RWPE2 (cell line): ENCODE measurements at regions not wholly inside any gene's neighbourhood (a gene's known extent, or its start where the extent isn't known, plus 50 kb on each side); places are given as distances from the start of the nearest gene placed in this dataset.

ENCODE experiments used
- ATAC-seq: fragments of 200-7000 bp; cut with Tn5 transposase; 3 replicates; pipeline ENCODE4 v1.9.1; 2021; ENCODE audit warnings: low read depth
- DNase-seq: peaks from one replicate; pipeline ENCODE4 v3.0.0-alpha.2; 2020; ENCODE audit warnings: low spot score
- H3K27ac ChIP-seq: fragments of 450-650 bp; 2 replicates; pipeline ENCODE4 v1.5.1; 2017; ENCODE audit warnings: mild to moderate bottlenecking; ENCODE audit not compliant: poor library complexity, severe bottlenecking
- H3K27me3 ChIP-seq: fragments of 250-450 bp; sonication (Bioruptor Pico); 2 replicates; pipeline ENCODE4 v1.5.1; 2021; ENCODE audit warnings: mild to moderate bottlenecking, moderate library complexity; ENCODE audit not compliant: insufficient read depth, poor library complexity, severe bottlenecking
- H3K36me3 ChIP-seq: fragments of 250-450 bp; sonication (Bioruptor Pico); 2 replicates; pipeline ENCODE4 v1.5.1; 2020; ENCODE audit warnings: low read depth, mild to moderate bottlenecking, moderate library complexity
- H3K4me1 ChIP-seq: fragments of 250-450 bp; sonication (Bioruptor Pico); 2 replicates; pipeline ENCODE4 v1.5.1; 2021; ENCODE audit warnings: mild to moderate bottlenecking, moderate library complexity; ENCODE audit not compliant: insufficient read depth, poor library complexity, severe bottlenecking
- H3K4me3 ChIP-seq: fragments of 250-450 bp; sonication (Bioruptor Pico); 2 replicates; pipeline ENCODE4 v1.5.1; 2021; ENCODE audit warnings: mild to moderate bottlenecking, moderate library complexity; ENCODE audit not compliant: severe bottlenecking
- H3K9me3 ChIP-seq: fragments of 250-450 bp; sonication (Bioruptor Pico); 2 replicates; pipeline ENCODE4 v1.5.1; 2021; ENCODE audit warnings: mild to moderate bottlenecking, moderate library complexity; ENCODE audit not compliant: severe bottlenecking
- CTCF ChIP-seq: fragments of 450-650 bp; IDR thresholded peaks from one replicate; pipeline ENCODE4 v1.5.1; 2017; ENCODE audit warnings: mild to moderate bottlenecking, moderate library complexity; ENCODE audit not compliant: poor library complexity, severe bottlenecking

- ATAC-seq, result no peak
- TF ChIP-seq CTCF, result no peak
- Histone ChIP-seq H3K27ac (peak overlapping the region; percentile 73), H3K4me1 (peaks cover 36% of the 10 kb centered on the region), H3K36me3 (no peaks in the 10 kb centered on the region), H3K9me3 (no peaks in the 10 kb centered on the region), H3K27me3 (no peaks in the 10 kb centered on the region), H3K4me3 (no peak overlapping the region)
- no peak for DNase-seq
These were observed 215.5 kb upstream of the ACTBL2 start for GRCh38 chr5:57698086-57698485.

- ATAC-seq, result no peak
- TF ChIP-seq CTCF, result no peak
- H3K27ac ChIP-seq, result peak overlapping the region; percentile 73
These were observed 214.4 kb upstream of the ACTBL2 start for GRCh38 chr5:57696825-57697570.

GRCh38 chr5:57696389-57696769 is 213.8 kb upstream of the ACTBL2 start:
- peak; percentile 3 for TF ChIP-seq CTCF
- DNase-seq (no peak), ATAC-seq (no peak)
- Histone ChIP-seq H3K36me3 (no peaks in the 10 kb centered on the region), H3K27ac (peak overlapping the region; percentile 2), H3K4me1 (peaks cover 42% of the 10 kb centered on the region), H3K4me3 (no peak overlapping the region), H3K9me3 (no peaks in the 10 kb centered on the region), H3K27me3 (no peaks in the 10 kb centered on the region)

More at GRCh38 chr5:57696825-57697570, 214.4 kb upstream of the ACTBL2 start:
- no peaks in the 10 kb centered on the region for H3K9me3 ChIP-seq
- H3K27me3 ChIP-seq, result no peaks in the 10 kb centered on the region
- DNase-seq, result no peak
- H3K36me3 ChIP-seq, result no peaks in the 10 kb centered on the region
- H3K4me1 ChIP-seq, result peaks cover 42% of the 10 kb centered on the region
- H3K4me3 ChIP-seq, result no peak overlapping the region

- TF ChIP-seq CTCF, result peak; percentile 21
- no peak for DNase-seq
- Histone ChIP-seq H3K4me1 (peaks cover 42% of the 10 kb centered on the region), H3K36me3 (no peaks in the 10 kb centered on the region), H3K4me3 (no peak overlapping the region), H3K9me3 (no peaks in the 10 kb centered on the region), H3K27ac (peak overlapping the region; percentile 2), H3K27me3 (no peaks in the 10 kb centered on the region)
- ATAC-seq, result no peak
These were observed 213.2 kb upstream of the ACTBL2 start for GRCh38 chr5:57695706-57696388.

GRCh38 chr5:57695179-57695578 is 212.6 kb upstream of the ACTBL2 start:
- no peak for TF ChIP-seq CTCF
- Histone ChIP-seq H3K27me3 (no peaks in the 10 kb centered on the region), H3K4me3 (no peak overlapping the region), H3K36me3 (no peaks in the 10 kb centered on the region), H3K27ac (peak overlapping the region; percentile 2), H3K9me3 (no peaks in the 10 kb centered on the region), H3K4me1 (peaks cover 42% of the 10 kb centered on the region)
- no peak for ATAC-seq
- no peak for DNase-seq
